ENCODE measurements at regions not wholly inside any gene's neighbourhood (a gene's known extent, or its start where the extent isn't known, plus 50 kb on each side); places are given as distances from the start of the nearest gene placed in this dataset.

DNA sequence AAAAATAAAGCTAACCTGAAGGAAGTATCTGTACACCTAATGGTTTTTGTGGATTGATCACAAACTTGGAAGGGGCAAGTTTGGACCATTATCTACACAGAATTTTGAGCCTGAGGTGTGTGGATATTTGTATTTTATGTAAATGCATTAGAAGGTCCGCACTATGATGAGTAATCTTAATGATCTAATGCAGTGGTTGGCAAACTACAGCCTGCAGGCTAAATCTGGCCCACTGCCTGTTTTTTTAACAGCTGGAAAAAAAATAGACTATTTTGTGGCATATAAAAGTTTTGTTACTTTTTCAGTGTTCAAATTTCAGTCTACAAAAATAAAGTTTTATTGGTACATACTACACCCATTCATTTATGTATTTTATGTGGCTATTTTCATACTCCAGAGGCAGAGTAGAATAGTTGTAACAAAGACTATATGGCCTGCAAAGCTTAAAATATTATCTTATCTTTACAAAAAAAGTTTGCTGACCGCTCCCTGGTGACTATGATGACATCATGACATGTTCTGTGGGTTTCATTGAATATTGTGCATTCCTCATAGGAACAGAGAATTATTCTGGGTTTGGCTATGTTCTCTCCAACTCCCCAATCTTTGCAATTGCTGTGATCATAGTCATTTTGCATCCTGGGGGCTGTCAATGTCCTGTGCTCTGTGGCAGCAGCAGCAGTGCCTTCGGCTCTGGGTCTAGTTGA, 962.6 kb upstream of the FBXO33 start:
- TF ChIP-seq YY1 (IDR thresholded peaks at IDR 0.05; ENCODE audit: insufficient read depth, insufficient read length) (no peak), ZNF274 (IDR thresholded peaks at IDR 0.05; ENCODE audit: low read depth, low read length) (no peak)
